GM19351 (cell line): ENCODE measurements at regions not wholly inside any gene's neighbourhood (a gene's known extent, or its start where the extent isn't known, plus 50 kb on each side); places are given as distances from the start of the nearest gene placed in this dataset.
"Not testable (repeated sequence)": the region's sequence is repeated elsewhere in the genome, so short reads cannot be mapped to it uniquely, and the experiment has no call there.

Experiments used
- ATAC-seq: cut with Tn5 transposase; IDR thresholded peaks from one replicate; pipeline ENCODE4 v1.9.1; 2021; ENCODE audit warnings: mild to moderate bottlenecking, moderate library complexity; ENCODE audit not compliant: unreplicated experiment

DNA sequence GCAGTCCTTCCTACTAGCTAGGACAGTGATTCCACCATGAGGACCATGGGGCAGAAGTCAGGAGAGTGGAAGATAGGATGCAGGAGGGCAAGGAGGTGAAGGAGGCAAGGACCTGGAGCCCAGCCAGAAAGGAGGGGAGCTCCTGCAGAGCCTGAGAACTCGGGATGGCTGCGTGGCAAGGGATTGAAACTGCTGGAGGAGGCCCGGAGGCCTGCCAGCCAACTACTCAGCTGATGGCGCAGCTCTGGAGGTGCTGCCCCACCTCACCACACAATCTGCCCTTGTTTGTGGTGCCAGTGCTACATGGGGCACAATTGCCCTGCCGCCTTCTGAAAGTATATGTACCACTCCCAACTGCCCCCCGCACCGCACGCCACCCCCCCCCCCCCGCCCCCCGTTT is 307.3 kb upstream of the CHRNA7 start:
- ATAC-seq: not testable (repeated sequence)

DNA sequence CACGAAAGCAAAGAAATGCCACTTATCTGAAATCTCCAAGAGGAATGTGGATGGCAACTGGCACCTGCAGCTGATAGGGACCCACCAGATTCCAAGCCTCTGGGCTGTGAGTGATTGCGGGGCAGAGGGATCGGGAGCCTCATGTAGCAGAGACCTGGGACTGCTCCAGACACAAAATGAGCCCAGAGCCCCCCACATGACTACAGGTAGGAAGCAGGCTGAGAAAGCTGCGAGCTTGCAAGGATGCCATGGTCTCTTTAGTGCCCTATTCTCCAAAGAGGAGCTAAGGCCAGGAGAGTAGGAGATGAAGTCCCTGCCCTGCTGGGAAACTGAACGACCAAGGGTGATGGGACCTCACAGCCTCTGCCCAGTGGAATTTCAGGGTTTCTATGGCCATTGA is 305.4 kb upstream of the CHRNA7 start:
- ATAC-seq: not testable (repeated sequence)

DNA sequence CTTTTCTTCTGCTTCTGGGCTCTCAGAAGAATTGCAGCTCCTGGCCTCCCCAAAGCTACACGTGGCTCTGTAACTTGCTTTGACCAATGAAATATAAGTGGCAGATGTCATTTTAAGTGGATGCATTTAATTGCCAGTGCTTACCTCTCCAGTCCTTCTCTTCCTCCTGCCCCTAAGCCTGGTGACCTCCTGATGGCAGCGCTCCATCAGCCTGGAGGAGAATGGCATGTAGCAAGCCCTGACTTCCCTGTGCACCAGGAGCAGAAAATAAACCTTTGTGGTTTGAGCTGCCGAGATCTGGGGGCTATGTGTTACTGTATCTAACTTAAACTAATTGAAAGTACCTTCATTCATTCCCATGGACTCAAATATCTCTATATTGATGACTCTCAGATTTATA is 304.7 kb upstream of the CHRNA7 start:
- not testable (repeated sequence) for ATAC-seq

DNA sequence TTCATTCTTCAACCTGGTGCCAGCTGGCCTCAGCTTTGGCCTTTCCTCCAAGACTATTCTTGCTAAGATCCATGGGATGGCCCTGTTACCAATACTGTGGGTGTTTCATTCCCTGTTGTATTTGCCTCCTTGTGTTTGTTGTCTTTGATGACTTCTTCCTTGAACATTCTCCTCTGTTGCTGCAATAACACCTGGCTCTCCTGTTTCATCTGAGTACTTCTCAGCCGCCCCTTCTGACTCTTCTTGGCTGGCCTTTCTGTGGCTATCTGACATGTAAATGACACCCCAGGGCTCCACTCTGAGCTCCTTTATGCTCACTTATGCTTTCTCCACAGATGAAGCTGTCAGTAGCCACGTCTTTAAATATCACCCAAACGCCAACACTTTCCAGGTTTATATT is 302.7 kb upstream of the CHRNA7 start:
- no peak for ATAC-seq

DNA sequence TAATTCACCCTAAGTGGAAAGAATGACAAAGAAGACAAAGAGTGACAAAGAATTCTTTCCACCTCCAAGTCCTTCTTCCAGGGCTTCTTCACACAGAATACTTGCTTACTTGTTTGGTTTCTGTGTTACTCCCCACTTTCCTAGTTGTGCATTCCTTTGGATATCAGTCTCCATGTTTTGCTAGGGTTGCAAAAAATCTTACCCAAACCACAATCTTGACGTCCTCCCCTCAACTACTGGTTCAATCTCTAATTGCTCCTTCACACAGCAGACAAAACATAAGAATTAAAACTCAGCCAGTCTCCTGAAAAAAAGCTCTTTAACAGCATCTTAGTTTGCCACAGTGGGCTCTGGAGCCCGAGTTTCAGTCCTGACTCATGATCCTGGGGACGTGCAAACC is 297.6 kb upstream of the CHRNA7 start:
- ATAC-seq: no peak

DNA sequence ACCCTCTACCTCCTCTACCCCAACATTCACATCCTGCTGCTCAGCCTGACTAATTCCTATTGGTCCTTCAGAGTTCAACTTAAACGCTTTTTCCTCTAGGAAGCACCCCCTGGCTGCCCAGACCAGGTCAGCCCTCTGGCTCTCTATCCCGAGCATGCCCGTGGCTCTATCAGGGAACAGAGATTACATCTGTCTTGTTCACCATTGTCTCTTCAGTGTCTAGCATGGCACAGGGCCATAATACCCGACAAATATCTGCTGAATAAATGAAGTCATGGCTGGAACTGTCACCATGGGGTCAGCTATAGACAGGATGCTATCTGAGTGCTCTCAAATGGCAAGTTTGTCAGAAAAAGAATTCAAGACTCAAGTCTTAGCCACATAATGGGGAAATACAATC is 296.9 kb upstream of the CHRNA7 start:
- no peak for ATAC-seq

DNA sequence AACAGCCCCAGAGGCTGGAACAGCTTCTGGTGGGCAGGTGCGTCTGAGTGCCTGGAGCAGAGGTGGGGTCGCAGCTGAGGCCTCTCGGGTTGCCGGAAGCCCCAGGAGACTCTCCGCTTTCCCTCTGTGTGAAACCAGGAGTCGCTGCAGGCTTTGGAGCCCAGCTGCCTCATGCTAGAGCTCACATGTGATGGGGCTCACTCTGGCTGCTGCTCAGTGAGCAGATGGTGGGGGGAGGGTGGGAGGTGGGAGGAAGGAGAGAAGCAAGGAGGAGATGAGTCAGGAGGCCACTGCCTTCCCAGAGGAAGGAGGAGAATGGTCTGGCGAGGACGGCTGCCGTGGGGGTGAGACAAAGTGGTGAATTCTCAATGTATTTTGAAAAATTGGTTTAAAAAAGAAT is 290.1 kb upstream of the CHRNA7 start:
- no peak for ATAC-seq

DNA sequence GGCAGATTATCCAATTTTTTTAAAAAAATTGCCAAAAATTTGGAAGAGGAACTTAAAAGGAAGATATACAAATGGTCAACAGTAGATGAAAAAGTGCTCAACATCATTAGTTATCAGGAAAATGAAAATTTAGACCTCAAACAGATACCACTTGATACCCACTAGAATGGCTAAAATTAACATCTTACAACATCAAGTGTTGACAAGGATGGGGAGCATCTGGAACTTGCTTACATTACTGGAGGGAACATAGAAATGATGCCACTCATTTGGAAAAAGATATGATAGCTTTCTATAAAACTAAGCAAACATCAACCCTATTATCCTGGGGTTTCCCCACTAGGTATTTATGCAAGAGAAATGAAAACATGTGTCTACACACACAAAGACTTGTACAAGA is 284.5 kb upstream of the CHRNA7 start:
- no peak for ATAC-seq

DNA sequence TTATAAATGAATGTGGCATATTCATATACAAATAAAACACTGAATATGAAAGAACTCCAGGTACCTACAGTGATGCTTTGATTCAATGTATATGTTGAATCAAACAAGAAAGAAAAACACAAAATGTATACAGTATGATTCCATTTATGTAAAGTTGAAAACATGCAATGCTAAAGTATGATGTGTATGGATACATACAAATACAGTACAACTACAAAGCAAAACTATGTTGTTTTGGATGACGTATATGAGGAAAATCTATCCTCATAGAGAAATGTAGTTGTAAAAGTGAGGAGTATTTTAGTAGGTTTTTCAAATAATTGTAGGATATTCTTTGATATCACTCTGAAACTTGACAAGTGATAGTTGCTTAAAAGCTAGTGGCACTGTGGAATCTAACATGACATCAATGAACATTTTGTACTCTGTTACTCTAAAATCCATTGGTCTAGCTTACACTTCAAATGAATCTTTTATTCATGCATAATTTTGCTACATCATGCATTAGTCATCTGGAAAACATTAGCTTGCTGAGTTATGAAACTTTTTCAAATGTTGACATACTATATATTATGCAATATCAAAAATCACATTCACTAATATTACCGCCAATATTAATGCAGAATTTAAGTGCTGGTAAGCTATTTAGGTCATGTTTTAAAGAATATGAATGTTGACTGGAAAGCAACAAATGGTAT is 278.1 kb upstream of the CHRNA7 start:
- no peak for ATAC-seq

DNA sequence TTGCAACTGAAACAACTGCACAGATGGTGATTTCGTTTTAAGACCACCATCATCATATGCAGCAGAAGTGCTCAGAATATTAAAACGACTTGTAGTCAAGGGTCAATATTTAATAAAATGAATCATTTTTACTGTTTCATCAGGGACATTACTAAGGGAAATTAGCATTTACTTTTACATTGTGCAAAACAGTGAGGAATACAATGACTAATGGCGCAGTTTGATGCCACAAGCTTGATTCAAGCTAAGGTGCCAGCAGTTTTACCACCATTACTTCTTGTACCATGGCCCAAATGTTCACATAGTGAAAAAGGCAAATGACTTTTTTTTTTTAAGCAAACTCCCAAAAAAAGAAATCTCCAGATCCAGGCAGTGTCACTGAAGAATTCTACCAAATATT is 277.4 kb upstream of the CHRNA7 start:
- no peak for ATAC-seq

DNA sequence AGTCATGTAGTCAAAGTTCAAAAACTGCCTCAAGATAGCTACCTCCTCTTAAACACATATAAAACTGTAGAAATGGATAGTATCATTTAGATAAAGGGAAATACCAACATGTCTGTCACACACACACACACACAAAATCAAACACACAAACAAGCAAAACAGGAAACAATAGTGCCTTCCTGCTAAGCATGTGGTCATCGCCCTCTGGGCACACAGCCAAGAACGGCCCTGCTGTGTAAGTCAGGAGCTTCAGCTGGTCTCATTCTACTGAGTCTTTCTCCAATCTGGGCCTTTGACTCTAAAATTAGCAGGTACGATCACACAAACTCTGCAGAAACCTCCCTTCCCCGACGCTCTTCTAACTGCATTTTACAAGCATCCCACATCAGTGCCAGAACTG is 272.2 kb upstream of the CHRNA7 start:
- no peak for ATAC-seq

DNA sequence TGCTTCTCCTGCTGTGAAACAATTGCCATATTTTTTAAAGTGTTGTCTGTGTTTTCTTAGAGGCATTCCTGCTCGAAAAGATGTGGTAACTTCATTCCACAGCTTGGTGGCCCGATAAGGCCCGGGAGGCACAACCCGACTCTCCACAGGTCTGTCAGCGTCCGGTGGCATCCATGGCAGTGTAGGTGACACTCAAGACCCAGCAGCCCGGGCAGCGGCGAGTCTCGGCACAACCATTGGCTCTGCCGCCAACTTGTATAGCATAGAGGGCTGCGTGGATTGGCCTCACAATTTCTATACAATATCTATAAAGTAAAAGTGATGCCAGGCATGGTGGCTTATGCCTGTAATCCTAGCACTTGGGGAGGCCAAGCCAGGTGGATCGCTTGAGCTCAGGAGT is 262.3 kb upstream of the CHRNA7 start:
- ATAC-seq: no peak

DNA sequence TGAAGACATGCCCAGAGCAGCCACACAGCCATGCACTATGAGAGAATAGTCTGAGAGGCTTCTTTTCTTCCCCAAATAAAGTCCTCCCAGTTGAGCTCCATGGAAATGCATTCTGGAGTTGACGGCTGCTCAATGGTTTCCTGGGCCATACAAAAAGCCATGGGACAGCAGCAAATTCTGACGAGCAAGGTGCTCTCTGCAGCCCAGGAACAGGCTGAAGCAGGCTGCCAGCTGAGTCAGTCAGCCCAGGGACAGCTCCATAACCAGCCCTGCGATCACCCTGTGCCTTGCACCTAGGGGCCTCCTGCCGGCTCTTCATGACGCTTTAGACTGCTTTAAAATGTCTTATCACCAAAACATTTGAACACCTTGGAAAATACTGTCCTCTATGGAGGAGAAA is 256.3 kb upstream of the CHRNA7 start:
- no peak for ATAC-seq

DNA sequence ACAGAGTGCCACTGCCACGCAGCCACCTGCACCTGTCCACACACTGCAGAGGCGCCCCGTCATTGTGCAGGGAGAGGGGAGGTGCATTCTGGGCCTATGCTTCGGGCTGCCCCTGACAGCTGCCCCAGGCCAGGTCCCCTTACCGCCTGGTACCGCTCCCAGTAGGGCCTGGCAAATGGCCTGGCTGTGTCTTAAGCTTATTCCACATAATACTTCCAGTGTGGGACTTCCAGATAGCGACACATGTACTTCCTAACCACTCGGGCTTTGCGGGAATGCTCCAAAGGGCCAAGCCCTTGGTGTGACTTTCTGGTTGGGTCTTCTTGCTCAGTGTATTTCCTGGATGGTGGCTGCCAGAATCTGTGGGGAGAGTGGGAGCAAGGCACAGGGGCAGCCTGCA is 254.3 kb upstream of the CHRNA7 start:
- ATAC-seq: no peak

DNA sequence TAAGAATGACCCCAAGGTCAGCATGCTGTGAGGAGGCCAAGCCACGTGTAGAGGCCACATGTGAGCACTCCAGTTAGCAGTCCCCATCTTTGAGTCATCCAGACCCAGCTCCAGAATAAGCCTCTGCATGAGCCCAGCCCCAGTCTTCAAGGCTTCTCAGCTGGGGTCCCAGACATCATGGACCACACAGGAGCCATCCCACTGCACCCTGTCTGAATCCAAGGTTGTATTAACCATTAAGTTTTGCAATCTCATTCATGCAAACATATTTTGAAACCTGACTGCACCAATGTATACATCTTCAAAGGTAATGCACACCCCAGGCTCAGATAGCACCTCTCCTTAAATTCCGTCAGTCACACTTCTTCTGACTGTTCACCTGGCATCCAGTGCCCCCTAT is 249.1 kb upstream of the CHRNA7 start:
- no peak for ATAC-seq

DNA sequence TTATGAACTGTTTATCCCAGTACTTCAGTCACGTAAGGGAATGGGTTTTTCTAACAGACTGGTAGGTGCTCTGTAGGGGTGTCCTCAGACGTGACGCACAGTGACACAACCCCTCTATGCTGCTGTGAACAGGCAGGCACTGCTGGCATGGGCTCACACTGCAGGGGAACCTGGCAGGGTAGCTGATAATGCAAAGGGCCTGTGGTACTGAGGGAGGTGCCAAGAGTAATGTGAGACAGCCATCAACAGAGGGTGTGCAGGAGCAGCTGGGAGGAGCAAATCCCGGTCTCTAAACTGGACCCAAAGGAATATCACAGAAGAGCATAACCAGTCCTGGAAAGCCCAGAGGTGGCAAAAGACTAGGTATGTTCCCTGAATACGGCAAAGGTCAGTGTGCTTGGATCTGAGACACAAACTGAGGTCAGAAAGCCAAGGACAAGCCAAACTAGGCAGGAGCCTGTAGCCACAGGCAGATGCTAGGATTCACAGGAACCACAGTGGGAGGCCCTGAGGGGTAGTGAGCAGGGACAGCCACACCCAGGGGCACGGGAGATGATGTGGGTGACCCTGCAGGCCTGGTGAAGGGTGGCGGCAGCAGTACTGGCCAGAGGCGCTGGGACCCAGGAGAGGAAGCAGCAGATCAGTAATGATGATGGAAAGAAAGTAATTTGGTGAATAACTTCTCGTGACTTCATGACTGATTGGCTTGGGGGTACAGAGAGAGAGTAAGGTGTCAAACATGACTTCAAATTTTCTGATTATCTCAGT is 248.1 kb upstream of the CHRNA7 start:
- no peak for ATAC-seq

DNA sequence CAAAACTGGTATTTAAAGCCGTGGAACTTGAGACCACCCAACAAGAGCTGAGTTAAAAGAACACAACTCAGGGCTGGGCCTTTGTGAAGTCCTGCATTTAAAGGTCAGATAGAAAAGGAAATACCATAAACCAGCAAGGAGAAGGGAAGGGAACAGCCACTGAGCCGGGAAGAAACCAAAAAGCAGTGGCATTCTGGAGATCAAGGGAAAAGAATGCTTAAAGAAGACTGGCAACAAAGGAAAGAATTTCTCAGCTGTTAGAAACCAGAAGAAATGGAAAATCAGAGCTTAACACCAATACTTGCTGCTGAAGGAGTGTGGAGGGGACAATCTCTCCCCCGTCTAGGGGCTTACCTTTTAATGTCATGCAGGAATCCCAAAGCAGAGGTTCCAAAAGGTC is 247.4 kb upstream of the CHRNA7 start:
- ATAC-seq: no peak

DNA sequence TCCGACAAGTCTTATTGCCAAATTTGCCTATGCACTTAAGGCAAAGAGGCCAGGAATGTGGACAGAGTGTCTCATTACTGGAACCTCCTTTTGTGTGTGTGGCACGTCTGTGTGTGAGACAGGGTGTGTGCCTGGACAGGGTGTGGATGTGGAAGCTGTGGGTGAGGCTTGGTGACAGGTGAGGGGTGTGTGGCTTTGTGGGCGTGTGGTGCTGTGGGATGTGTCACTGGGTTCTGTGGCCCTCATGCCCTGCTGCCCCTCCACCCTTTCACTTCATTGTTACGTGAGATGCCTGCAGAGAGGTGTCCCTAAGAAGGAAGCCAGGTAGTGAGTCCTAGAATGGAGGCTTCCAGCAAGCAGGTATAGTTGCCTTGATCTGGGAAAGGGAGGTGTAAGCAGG is 244.0 kb upstream of the CHRNA7 start:
- ATAC-seq: no peak

DNA sequence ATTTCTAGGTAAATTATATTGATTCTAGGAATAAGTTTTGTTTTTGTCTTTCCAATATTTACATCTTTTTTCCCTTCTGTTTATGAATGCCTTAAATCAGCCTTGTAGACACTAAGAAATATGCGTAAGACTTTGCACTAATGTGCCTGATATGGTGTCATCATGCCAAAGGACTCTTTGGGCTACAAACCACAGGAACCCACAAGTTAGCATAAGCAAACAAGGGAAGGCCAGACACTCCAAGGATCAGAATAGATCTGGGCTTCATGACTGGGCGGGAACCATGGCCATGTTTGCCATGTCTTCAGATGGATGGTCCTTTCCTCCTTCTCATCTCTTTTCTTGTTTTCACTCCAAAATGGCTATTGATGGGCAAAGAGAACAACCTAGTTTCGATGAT is 242.2 kb upstream of the CHRNA7 start:
- no peak for ATAC-seq

DNA sequence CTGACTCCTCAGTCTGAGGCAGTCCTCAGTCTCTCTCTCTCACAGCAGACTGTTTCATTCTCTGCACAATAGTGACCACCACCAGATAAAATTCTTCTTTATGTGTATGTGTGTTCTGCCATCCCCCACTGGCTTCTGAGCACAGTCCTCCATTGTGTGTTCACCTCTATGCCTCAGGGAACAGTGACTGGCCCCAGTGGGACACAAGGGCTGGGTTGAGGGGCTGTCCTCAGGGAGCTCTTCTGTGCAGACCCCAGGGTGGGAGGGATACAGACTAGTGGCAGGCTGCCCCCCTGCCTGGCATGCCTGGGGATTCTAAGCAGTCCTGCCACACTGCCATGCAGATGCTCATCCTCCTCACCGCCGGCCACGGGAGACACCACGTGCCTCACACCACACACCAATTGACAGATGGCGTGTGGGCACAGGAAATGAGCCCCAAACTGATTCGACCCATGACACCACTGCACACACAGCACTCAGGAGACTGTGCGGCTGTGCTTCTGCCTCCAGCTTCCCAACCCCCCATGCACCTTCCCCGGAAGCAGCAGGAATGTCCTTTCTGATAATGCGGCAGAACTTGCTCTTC is 237.6 kb upstream of the CHRNA7 start:
- no peak for ATAC-seq

DNA sequence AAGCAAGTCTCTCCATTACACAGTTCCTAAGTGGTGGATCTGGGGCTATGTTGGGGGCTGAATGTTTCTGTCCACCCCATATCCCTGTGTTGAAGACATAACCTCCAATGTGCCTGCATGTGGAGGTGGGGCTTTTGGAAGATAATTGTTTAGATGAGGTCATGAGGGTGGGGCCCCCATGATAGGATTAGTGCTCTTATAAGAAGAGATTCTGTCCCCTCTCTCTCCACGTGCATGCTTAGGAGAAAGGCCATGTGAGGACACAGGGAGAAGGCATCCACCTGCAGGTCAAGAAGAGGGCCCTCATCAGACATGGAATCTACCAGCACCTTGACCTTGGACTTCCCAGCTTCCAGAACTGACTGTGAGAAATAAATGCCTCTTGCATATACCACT is 231.0 kb upstream of the CHRNA7 start:
- no peak for ATAC-seq

DNA sequence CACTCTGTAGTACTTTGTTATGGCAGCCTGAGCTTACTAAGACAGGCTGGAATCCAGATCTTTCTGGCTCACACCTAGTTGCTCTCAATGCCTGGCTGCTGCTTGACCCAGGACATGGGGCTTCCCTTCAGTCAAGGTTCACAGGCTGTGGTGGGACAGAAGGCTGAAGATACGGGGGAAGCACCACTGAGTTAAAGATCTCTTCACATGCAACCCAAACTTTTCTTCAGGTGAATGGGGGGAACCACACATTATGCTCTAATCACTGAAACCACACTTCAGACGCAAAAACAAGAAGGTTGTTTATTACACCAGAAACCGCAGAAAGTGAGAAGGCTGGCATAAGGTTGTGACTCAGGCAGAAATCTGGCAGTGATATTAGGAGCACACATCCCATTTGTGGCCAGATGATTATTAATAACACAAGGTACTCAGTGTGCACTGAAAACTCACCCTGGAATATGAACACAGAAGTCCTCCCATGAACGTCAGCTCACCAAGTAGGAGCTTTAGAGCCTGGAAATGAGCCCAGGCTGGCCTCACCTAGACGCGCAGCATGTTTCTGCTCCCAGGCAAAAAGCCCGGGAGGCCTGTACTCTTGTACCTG is 230.5 kb upstream of the CHRNA7 start:
- peak; percentile 82 for ATAC-seq
